ENCODE measurements at regions not wholly inside any gene's neighbourhood (a gene's known extent, or its start where the extent isn't known, plus 50 kb on each side); places are given as distances from the start of the nearest gene placed in this dataset.

DNA sequence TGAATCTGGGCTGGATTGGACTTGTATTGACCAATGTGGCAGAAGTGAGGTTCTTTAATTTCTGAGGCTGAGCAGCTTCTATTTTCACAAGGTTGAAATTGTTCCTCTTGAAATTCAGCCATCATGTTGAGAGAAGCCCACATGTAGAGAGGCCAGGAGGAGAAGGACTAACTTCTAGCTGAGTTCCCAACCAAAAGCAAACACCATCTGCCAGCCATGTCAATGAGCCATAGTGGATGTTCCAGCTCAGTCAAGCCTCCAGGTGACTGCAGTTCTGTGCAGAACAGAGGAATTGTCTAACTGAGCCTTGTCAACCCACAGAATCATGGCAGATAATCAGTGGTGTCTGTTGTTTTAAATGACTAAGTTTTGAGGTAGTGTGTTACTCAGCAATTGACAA is 110.6 kb upstream of the ACVR1 start:
- H3K36me3 ChIP-seq, result no peaks in the 10 kb centered on the region
- DNase-seq (no peak), ATAC-seq (no peak)
- no peak overlapping the region for H3K4me3 ChIP-seq
- intact Hi-C loops (cut with DNase I), result loop anchor here in 1 of 10 donors (10.0 kb wide), 1 partner anchor 92 kb away; no protein-coding TSS in a partner anchor
- TF ChIP-seq, protein P1, sequence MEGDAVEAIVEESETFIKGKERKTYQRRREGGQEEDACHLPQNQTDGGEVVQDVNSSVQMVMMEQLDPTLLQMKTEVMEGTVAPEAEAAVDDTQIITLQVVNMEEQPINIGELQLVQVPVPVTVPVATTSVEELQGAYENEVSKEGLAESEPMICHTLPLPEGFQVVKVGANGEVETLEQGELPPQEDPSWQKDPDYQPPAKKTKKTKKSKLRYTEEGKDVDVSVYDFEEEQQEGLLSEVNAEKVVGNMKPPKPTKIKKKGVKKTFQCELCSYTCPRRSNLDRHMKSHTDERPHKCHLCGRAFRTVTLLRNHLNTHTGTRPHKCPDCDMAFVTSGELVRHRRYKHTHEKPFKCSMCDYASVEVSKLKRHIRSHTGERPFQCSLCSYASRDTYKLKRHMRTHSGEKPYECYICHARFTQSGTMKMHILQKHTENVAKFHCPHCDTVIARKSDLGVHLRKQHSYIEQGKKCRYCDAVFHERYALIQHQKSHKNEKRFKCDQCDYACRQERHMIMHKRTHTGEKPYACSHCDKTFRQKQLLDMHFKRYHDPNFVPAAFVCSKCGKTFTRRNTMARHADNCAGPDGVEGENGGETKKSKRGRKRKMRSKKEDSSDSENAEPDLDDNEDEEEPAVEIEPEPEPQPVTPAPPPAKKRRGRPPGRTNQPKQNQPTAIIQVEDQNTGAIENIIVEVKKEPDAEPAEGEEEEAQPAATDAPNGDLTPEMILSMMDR (IDR thresholded peaks at IDR 0.05), result no peak
- no peak for TF ChIP-seq POLR2A (IDR thresholded peaks at IDR 0.05)
- no peaks in the 10 kb centered on the region for H3K4me1 ChIP-seq
- H3K27ac ChIP-seq, result no peak overlapping the region
- no peaks in the 10 kb centered on the region for H3K27me3 ChIP-seq
- H3K9me3 ChIP-seq, result no peaks in the 10 kb centered on the region

DNA sequence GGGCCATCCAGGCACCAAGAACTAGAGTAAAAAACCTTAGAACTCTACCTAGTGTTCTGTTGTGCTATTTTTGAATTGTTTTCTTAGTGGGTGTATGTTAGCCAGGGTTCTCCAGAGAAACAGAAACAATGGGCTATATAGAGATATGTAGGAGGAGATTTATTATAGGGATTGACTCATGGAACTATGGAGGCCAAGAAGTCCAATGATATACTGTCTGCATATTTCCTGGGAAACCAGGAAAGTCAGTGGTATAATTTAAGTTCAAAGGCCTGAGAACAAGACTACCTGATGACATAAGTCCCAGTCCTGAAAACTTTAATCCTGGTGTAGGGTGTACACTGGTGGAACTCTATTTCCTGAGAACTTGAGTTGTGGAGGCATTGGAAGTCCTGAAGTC is 108.7 kb upstream of the ACVR1 start:
- intact Hi-C loops (cut with DNase I), result loop anchor here in 1 of 10 donors (10.0 kb wide), 1 partner anchor 90 kb away; no protein-coding TSS in a partner anchor
- peaks cover 0 to 6% (median 0%) of the 10 kb centered on the region in 12 donors for H3K9me3 ChIP-seq
- ATAC-seq (no peak), DNase-seq (no peak)
- H3K27ac ChIP-seq, result no peak overlapping the region
- TF ChIP-seq POLR2A (IDR thresholded peaks at IDR 0.05), result no peak
- TF ChIP-seq, protein P1 (IDR thresholded peaks at IDR 0.05), result no peak
- H3K27me3 ChIP-seq, result no peaks in the 10 kb centered on the region
- no peaks in the 10 kb centered on the region for H3K4me1 ChIP-seq
- no peak overlapping the region for H3K4me3 ChIP-seq
- no peaks in the 10 kb centered on the region for H3K36me3 ChIP-seq

DNA sequence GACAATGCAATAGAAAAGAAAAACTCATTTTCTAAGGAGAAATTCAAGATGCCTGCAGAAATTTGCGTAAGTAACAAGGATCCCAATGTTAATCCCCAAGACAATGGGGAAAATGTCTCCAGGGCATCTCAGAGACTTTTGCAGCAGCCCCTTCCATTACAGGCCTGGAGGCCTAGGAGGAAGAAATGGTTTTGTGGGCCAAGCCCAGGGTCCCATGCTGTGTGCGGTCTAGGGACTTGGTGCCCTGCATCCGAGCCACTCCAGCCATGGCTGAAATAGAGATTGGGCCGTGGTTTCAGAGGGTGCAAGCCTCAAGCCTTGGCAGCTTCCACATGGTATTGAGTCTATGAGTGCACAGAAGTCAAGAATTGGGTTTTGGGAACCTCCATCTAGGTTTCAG is 103.9 kb upstream of the ACVR1 start:
- Histone ChIP-seq H3K27me3 (no peaks in the 10 kb centered on the region), H3K4me3 (no peak overlapping the region), H3K27ac (no peak overlapping the region), H3K9me3 (peaks cover 0 to 16% (median 0%) of the 10 kb centered on the region in 12 donors), H3K36me3 (no peaks in the 10 kb centered on the region), H3K4me1 (no peaks in the 10 kb centered on the region)
- WGBS, 4 donors, result 81 to 87% (median 85%) methylated on average over 4 of the region's 4 CpGs
- intact Hi-C loops (cut with DNase I), result loop anchor here in 1 of 10 donors (10.0 kb wide), 1 partner anchor 85 kb away; no protein-coding TSS in a partner anchor
- ATAC-seq (no peak), DNase-seq (no peak)
- TF ChIP-seq, protein P1 (IDR thresholded peaks at IDR 0.05), result no peak
- no peak for TF ChIP-seq POLR2A (IDR thresholded peaks at IDR 0.05)

DNA sequence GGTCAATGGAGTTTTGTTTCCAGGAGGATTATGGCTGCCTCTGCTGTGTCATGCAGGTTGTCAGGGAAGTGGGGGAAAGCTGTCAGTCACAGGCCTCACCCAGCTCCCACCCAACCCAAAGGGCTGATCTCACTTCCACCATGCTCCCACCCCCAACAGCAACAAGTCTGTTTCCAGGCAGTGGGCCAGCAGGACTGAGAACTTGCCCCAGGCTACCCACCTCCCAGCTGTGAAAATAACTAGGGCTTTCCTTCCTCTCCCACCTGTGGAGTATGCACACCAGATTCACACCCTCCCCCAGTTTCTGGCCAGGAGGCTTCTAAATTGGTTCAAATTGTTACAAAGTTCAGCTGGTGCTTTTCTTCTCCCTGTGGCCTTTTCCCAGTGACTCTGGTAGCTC is 95.6 kb upstream of the ACVR1 start:
- intact Hi-C loops (cut with DNase I), result no loop called here
- no peak for DNase-seq
- no peak for ATAC-seq
- TF ChIP-seq, protein P1 (IDR thresholded peaks at IDR 0.05), result no peak
- TF ChIP-seq POLR2A (IDR thresholded peaks at IDR 0.05), result no peak
- H3K36me3 ChIP-seq, result no peaks in the 10 kb centered on the region
- no peaks in the 10 kb centered on the region for H3K27me3 ChIP-seq
- H3K27ac ChIP-seq, result no peak overlapping the region
- H3K4me1 ChIP-seq, result no peaks in the 10 kb centered on the region
- H3K9me3 ChIP-seq, result peaks cover 0 to 7% (median 0%) of the 10 kb centered on the region in 12 donors
- no peak overlapping the region for H3K4me3 ChIP-seq

All from heart left ventricle (tissue), 16 donors.